ENCODE measurements at regions not wholly inside any gene's neighbourhood (a gene's known extent, or its start where the extent isn't known, plus 50 kb on each side); places are given as distances from the start of the nearest gene placed in this dataset.

- Histone ChIP-seq H3K36me3 (ENCODE audit: control insufficient read depth in 1 of 2, insufficient read depth in 2 of 2, low read length in 1 of 2) (no peaks in the 10 kb centered on the region), H3K4me1 (ENCODE audit: control insufficient read depth in 1 of 2, insufficient read depth in 2 of 2, low read length in 2 of 2) (no peaks in the 10 kb centered on the region), H3K9me3 (ENCODE audit: control insufficient read depth, low read length) (no peaks in the 10 kb centered on the region), H3K27ac (ENCODE audit: low read depth in 1 of 2, low read length in 2 of 2) (no peak overlapping the region), H3K4me3 (ENCODE audit: low read length in 2 of 2) (no peak overlapping the region), H3K27me3 (ENCODE audit: control insufficient read depth in 1 of 2, insufficient read depth in 2 of 2, low read length in 1 of 2) (no peaks in the 10 kb centered on the region)
- intact Hi-C loops (cut with DNase I), result no loop called here
- ATAC-seq (ENCODE audit: low FRiP score) (no peak), DNase-seq (no peak)
Observed at GRCh38 chr3:14311729-14312128, 90.7 kb upstream of the SLC6A6 start.

- Histone ChIP-seq H3K4me3 (ENCODE audit: low read length in 2 of 2) (no peak overlapping the region), H3K9me3 (ENCODE audit: control insufficient read depth, low read length) (no peaks in the 10 kb centered on the region), H3K4me1 (ENCODE audit: control insufficient read depth in 1 of 2, insufficient read depth in 2 of 2, low read length in 2 of 2) (no peaks in the 10 kb centered on the region), H3K36me3 (ENCODE audit: control insufficient read depth in 1 of 2, insufficient read depth in 2 of 2, low read length in 1 of 2) (no peaks in the 10 kb centered on the region), H3K27ac (ENCODE audit: low read depth in 1 of 2, low read length in 2 of 2) (no peak overlapping the region), H3K27me3 (ENCODE audit: control insufficient read depth in 1 of 2, insufficient read depth in 2 of 2, low read length in 1 of 2) (no peaks in the 10 kb centered on the region)
- intact Hi-C loops (cut with DNase I), result no loop called here
- 66 to 68% methylated on average over 10 of the region's 10 CpGs for WGBS, 2 donors
- no peak for DNase-seq
- ATAC-seq (ENCODE audit: low FRiP score), result no peak
Observed at GRCh38 chr3:14312375-14312774, 90.0 kb upstream of the SLC6A6 start.

DNA sequence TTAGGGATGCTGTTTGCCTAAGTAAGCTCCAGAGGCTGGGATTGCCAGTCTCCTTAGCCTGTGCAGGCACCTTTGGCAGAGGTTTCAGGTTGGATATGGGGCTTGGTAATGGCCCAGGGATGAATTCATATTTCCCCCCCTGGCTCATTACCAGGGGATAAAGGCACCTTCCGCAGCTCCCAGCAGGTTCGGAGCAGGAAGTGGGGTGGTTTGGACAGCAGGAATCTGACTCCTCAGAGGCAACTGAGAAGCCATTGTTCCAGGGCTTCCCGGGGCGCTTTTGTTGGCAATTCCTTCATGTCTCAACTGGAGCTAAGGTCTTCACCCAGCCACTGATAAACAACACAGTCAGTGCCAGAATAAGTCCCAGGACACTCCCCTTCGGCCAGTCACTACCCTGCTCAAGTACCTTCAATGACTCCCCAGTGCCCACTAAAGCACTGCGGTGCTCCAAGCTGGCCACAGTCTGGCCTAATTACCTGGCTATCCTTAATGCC, 85.3 kb upstream of the SLC6A6 start:
- H3K36me3 ChIP-seq (ENCODE audit: control insufficient read depth in 1 of 2, insufficient read depth in 2 of 2, low read length in 1 of 2), result no peaks in the 10 kb centered on the region
- H3K27me3 ChIP-seq (ENCODE audit: control insufficient read depth in 1 of 2, insufficient read depth in 2 of 2, low read length in 1 of 2), result peaks cover 0 to 2% of the 10 kb centered on the region in 2 donors
- H3K9me3 ChIP-seq (ENCODE audit: control insufficient read depth, low read length), result peaks cover 3% of the 10 kb centered on the region
- H3K4me1 ChIP-seq (ENCODE audit: control insufficient read depth in 1 of 2, insufficient read depth in 2 of 2, low read length in 2 of 2), result no peaks in the 10 kb centered on the region
- WGBS, 2 donors, result 49 to 54% methylated on average over 6 of the region's 6 CpGs
- ATAC-seq (ENCODE audit: low FRiP score) (no peak), DNase-seq (no peak)
- intact Hi-C loops (cut with DNase I), result no loop called here
- no peak overlapping the region for H3K27ac ChIP-seq (ENCODE audit: low read depth in 1 of 2, low read length in 2 of 2)
- no peak overlapping the region for H3K4me3 ChIP-seq (ENCODE audit: low read length in 2 of 2)

- H3K4me3 ChIP-seq (ENCODE audit: low read length in 2 of 2), result no peak overlapping the region
- intact Hi-C loops (cut with DNase I), result no loop called here
- H3K27me3 ChIP-seq (ENCODE audit: control insufficient read depth in 1 of 2, insufficient read depth in 2 of 2, low read length in 1 of 2), result peaks cover 0 to 2% of the 10 kb centered on the region in 2 donors
- ATAC-seq (ENCODE audit: low FRiP score) (no peak), DNase-seq (no peak)
- H3K27ac ChIP-seq (ENCODE audit: low read depth in 1 of 2, low read length in 2 of 2), result no peak overlapping the region
- peaks cover 3% of the 10 kb centered on the region for H3K9me3 ChIP-seq (ENCODE audit: control insufficient read depth, low read length)
- 86 to 91% methylated on average over 3 of the region's 3 CpGs for WGBS, 2 donors
- H3K4me1 ChIP-seq (ENCODE audit: control insufficient read depth in 1 of 2, insufficient read depth in 2 of 2, low read length in 2 of 2), result no peaks in the 10 kb centered on the region
- H3K36me3 ChIP-seq (ENCODE audit: control insufficient read depth in 1 of 2, insufficient read depth in 2 of 2, low read length in 1 of 2), result no peaks in the 10 kb centered on the region
Observed at GRCh38 chr3:14318646-14319045, 83.8 kb upstream of the SLC6A6 start.

- ATAC-seq (ENCODE audit: low FRiP score) (no peak), DNase-seq (peak in 1 of 2 donors; percentile 64)
- no peak overlapping the region for H3K4me3 ChIP-seq (ENCODE audit: low read length in 2 of 2)
- no peaks in the 10 kb centered on the region for H3K36me3 ChIP-seq (ENCODE audit: control insufficient read depth in 1 of 2, insufficient read depth in 2 of 2, low read length in 1 of 2)
- no peaks in the 10 kb centered on the region for H3K4me1 ChIP-seq (ENCODE audit: control insufficient read depth in 1 of 2, insufficient read depth in 2 of 2, low read length in 2 of 2)
- H3K27ac ChIP-seq (ENCODE audit: low read depth in 1 of 2, low read length in 2 of 2), result no peak overlapping the region
- intact Hi-C loops (cut with DNase I), result no loop called here
- peaks cover 3% of the 10 kb centered on the region for H3K9me3 ChIP-seq (ENCODE audit: control insufficient read depth, low read length)
- WGBS, 2 donors, result 73 to 85% methylated on average over 3 of the region's 3 CpGs
- peaks cover 0 to 2% of the 10 kb centered on the region in 2 donors for H3K27me3 ChIP-seq (ENCODE audit: control insufficient read depth in 1 of 2, insufficient read depth in 2 of 2, low read length in 1 of 2)
Observed at GRCh38 chr3:14319654-14320182, 82.7 kb upstream of the SLC6A6 start.

DNA sequence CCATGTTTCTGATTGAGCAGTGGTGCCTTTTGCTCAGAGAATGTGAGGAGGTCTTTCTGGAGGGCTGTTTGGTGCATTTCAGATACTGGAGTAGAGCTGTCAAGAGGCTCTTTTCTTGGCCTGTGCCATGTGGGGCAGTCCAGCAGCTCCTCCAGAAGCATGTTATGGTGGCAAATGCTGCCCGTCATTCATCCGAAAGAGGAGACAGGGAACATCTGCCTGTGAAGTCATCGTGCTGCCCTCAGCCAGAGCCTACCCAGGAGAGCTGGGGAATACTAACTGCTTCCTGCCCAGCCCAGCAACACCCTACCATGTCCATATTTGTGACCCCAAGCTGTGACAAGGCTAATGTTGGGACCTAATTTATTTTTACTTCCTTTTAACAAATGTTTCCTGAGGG, 82.2 kb upstream of the SLC6A6 start:
- peaks cover 3% of the 10 kb centered on the region for H3K9me3 ChIP-seq (ENCODE audit: control insufficient read depth, low read length)
- no peak overlapping the region for H3K27ac ChIP-seq (ENCODE audit: low read depth in 1 of 2, low read length in 2 of 2)
- no peaks in the 10 kb centered on the region for H3K36me3 ChIP-seq (ENCODE audit: control insufficient read depth in 1 of 2, insufficient read depth in 2 of 2, low read length in 1 of 2)
- intact Hi-C loops (cut with DNase I), result no loop called here
- ATAC-seq (ENCODE audit: low FRiP score) (no peak), DNase-seq (no peak)
- peaks cover 0 to 2% of the 10 kb centered on the region in 2 donors for H3K27me3 ChIP-seq (ENCODE audit: control insufficient read depth in 1 of 2, insufficient read depth in 2 of 2, low read length in 1 of 2)
- WGBS, 2 donors, result 92 to 97% methylated on average over 3 of the region's 3 CpGs
- peaks cover 0 to 3% of the 10 kb centered on the region in 2 donors for H3K4me1 ChIP-seq (ENCODE audit: control insufficient read depth in 1 of 2, insufficient read depth in 2 of 2, low read length in 2 of 2)
- no peak overlapping the region for H3K4me3 ChIP-seq (ENCODE audit: low read length in 2 of 2)

- peaks cover 0 to 3% of the 10 kb centered on the region in 2 donors for H3K4me1 ChIP-seq (ENCODE audit: control insufficient read depth in 1 of 2, insufficient read depth in 2 of 2, low read length in 2 of 2)
- H3K4me3 ChIP-seq (ENCODE audit: low read length in 2 of 2), result no peak overlapping the region
- peaks cover 0 to 2% of the 10 kb centered on the region in 2 donors for H3K27me3 ChIP-seq (ENCODE audit: control insufficient read depth in 1 of 2, insufficient read depth in 2 of 2, low read length in 1 of 2)
- WGBS, 2 donors, result 92 to 94% methylated on average over 3 of the region's 3 CpGs
- H3K27ac ChIP-seq (ENCODE audit: low read depth in 1 of 2, low read length in 2 of 2), result no peak overlapping the region
- no peak for ATAC-seq (ENCODE audit: low FRiP score)
- no peak for DNase-seq
- H3K36me3 ChIP-seq (ENCODE audit: control insufficient read depth in 1 of 2, insufficient read depth in 2 of 2, low read length in 1 of 2), result no peaks in the 10 kb centered on the region
- peaks cover 3% of the 10 kb centered on the region for H3K9me3 ChIP-seq (ENCODE audit: control insufficient read depth, low read length)
- intact Hi-C loops (cut with DNase I), result no loop called here
Observed at GRCh38 chr3:14322001-14322400, 80.4 kb upstream of the SLC6A6 start.

GRCh38 chr3:14322667-14323295, 79.6 kb upstream of the SLC6A6 start:
- peaks cover 0 to 3% of the 10 kb centered on the region in 2 donors for H3K4me1 ChIP-seq (ENCODE audit: control insufficient read depth in 1 of 2, insufficient read depth in 2 of 2, low read length in 2 of 2)
- no peak for DNase-seq
- H3K27me3 ChIP-seq (ENCODE audit: control insufficient read depth in 1 of 2, insufficient read depth in 2 of 2, low read length in 1 of 2), result peaks cover 0 to 2% of the 10 kb centered on the region in 2 donors
- H3K4me3 ChIP-seq (ENCODE audit: low read length in 2 of 2), result no peak overlapping the region
- WGBS, 2 donors, result 90 to 94% methylated on average over 12 of the region's 12 CpGs
- no peak overlapping the region for H3K27ac ChIP-seq (ENCODE audit: low read depth in 1 of 2, low read length in 2 of 2)
- no peak for ATAC-seq (ENCODE audit: low FRiP score)
- peaks cover 3% of the 10 kb centered on the region for H3K9me3 ChIP-seq (ENCODE audit: control insufficient read depth, low read length)
- intact Hi-C loops (cut with DNase I), result no loop called here
- H3K36me3 ChIP-seq (ENCODE audit: control insufficient read depth in 1 of 2, insufficient read depth in 2 of 2, low read length in 1 of 2), result no peaks in the 10 kb centered on the region
